WERI-Rb-1 (cell line): ENCODE measurements at regions not wholly inside any gene's neighbourhood (a gene's known extent, or its start where the extent isn't known, plus 50 kb on each side); places are given as distances from the start of the nearest gene placed in this dataset.

Experiments used
- DNase-seq: peaks from one replicate; pipeline ENCODE4 v3.0.0-alpha.2; 2020
- H3K27ac ChIP-seq: fragments of 250-450 bp; sonication (Bioruptor Pico); 2 replicates; pipeline ENCODE4 v1.5.1; 2020; ENCODE audit warnings: mild to moderate bottlenecking, moderate library complexity
- H3K27me3 ChIP-seq: fragments of 250-450 bp; sonication (Bioruptor Pico); 2 replicates; pipeline ENCODE4 v1.5.1; 2021; ENCODE audit warnings: mild to moderate bottlenecking, low read depth, moderate library complexity; ENCODE audit not compliant: insufficient read depth, severe bottlenecking
- H3K36me3 ChIP-seq: fragments of 250-450 bp; sonication (Bioruptor Pico); 2 replicates; pipeline ENCODE4 v1.5.1; 2020; ENCODE audit warnings: mild to moderate bottlenecking, moderate library complexity
- H3K4me3 ChIP-seq: 2 replicates; pipeline ENCODE4 v1.5.1; 2011; ENCODE audit warnings: low read depth, mild to moderate bottlenecking, control low read depth, low read length
- H3K9me3 ChIP-seq: fragments of 250-450 bp; sonication (Bioruptor Pico); 2 replicates; pipeline ENCODE4 v1.5.1; 2021; ENCODE audit warnings: mild to moderate bottlenecking, moderate library complexity; ENCODE audit not compliant: severe bottlenecking
- CTCF ChIP-seq: IDR thresholded peaks from 2 replicates; pipeline ENCODE4 v1.5.1; 2011; ENCODE audit warnings: low read depth, mild to moderate bottlenecking, control low read depth, inconsistent platforms, low read length

GRCh38 chr3:22609139-22609538 lies 594.0 kb upstream of the UBE2E2 start:
- no peaks in the 10 kb centered on the region for H3K27me3 ChIP-seq
- DNase-seq, result no peak
- H3K27ac ChIP-seq, result no peak overlapping the region
- no peak for TF ChIP-seq CTCF
- H3K9me3 ChIP-seq, result no peaks in the 10 kb centered on the region
- H3K4me3 ChIP-seq, result no peak overlapping the region
- no peaks in the 10 kb centered on the region for H3K36me3 ChIP-seq

GRCh38 chr3:22612927-22613326 lies 590.2 kb upstream of the UBE2E2 start:
- H3K36me3 ChIP-seq, result no peaks in the 10 kb centered on the region
- H3K4me3 ChIP-seq, result no peak overlapping the region
- H3K27ac ChIP-seq, result no peak overlapping the region
- no peak for TF ChIP-seq CTCF
- H3K9me3 ChIP-seq, result no peaks in the 10 kb centered on the region
- no peak for DNase-seq
- H3K27me3 ChIP-seq, result no peaks in the 10 kb centered on the region

- no peaks in the 10 kb centered on the region for H3K9me3 ChIP-seq
- no peaks in the 10 kb centered on the region for H3K36me3 ChIP-seq
- H3K4me3 ChIP-seq, result no peak overlapping the region
- H3K27ac ChIP-seq, result no peak overlapping the region
- no peaks in the 10 kb centered on the region for H3K27me3 ChIP-seq
- DNase-seq, result no peak
- no peak for TF ChIP-seq CTCF
These were observed 587.3 kb upstream of the UBE2E2 start for GRCh38 chr3:22615790-22616189.

- H3K4me3 ChIP-seq, result no peak overlapping the region
- H3K9me3 ChIP-seq, result no peaks in the 10 kb centered on the region
- no peaks in the 10 kb centered on the region for H3K27me3 ChIP-seq
- no peak for DNase-seq
- no peak overlapping the region for H3K27ac ChIP-seq
- TF ChIP-seq CTCF, result no peak
- no peaks in the 10 kb centered on the region for H3K36me3 ChIP-seq
These were observed 585.8 kb upstream of the UBE2E2 start for GRCh38 chr3:22617372-22617771.

GRCh38 chr3:22620498-22620897 lies 582.6 kb upstream of the UBE2E2 start:
- Histone ChIP-seq H3K27me3 (no peaks in the 10 kb centered on the region), H3K4me3 (no peak overlapping the region), H3K9me3 (peaks cover 3% of the 10 kb centered on the region), H3K36me3 (no peaks in the 10 kb centered on the region), H3K27ac (no peak overlapping the region)
- no peak for DNase-seq
- no peak for TF ChIP-seq CTCF

- no peaks in the 10 kb centered on the region for H3K27me3 ChIP-seq
- H3K27ac ChIP-seq, result no peak overlapping the region
- no peak overlapping the region for H3K4me3 ChIP-seq
- DNase-seq, result no peak
- H3K9me3 ChIP-seq, result peaks cover 3% of the 10 kb centered on the region
- H3K36me3 ChIP-seq, result no peaks in the 10 kb centered on the region
- TF ChIP-seq CTCF, result no peak
These were observed 581.8 kb upstream of the UBE2E2 start for GRCh38 chr3:22621205-22621809.
